ENCODE measurements at regions not wholly inside any gene's neighbourhood (a gene's known extent, or its start where the extent isn't known, plus 50 kb on each side); places are given as distances from the start of the nearest gene placed in this dataset.

- TF ChIP-seq POLR2A (IDR thresholded peaks at IDR 0.05) (no peak), CTCF (IDR thresholded peaks at IDR 0.05) (no peak)
Measured at GRCh38 chr6:112695001-112695400, 347.9 kb downstream of the RFPL4B start.

Measured in ovary (tissue), 3 donors.